ENCODE measurements at regions not wholly inside any gene's neighbourhood (a gene's known extent, or its start where the extent isn't known, plus 50 kb on each side); places are given as distances from the start of the nearest gene placed in this dataset.

- no peaks in the 10 kb centered on the region for H3K9me3 ChIP-seq (ENCODE audit: control insufficient read depth, insufficient read depth, low read depth, low read length)
- H3K36me3 ChIP-seq (ENCODE audit: control insufficient read depth, insufficient read depth, low read length): no peaks in the 10 kb centered on the region
- DNase-seq (ENCODE audit: low read depth in 2 of 2): no peak
- H3K27me3 ChIP-seq (ENCODE audit: control insufficient read depth, insufficient read depth, low read length): no peaks in the 10 kb centered on the region
- no peaks in the 10 kb centered on the region for H4K20me1 ChIP-seq (ENCODE audit: control insufficient read depth, extremely low read depth, insufficient read depth, low read length)
- TF ChIP-seq EZH2 (IDR thresholded peaks at IDR 0.05; ENCODE audit: low read length, missing control alignments): no peak
- no peak for TF ChIP-seq CTCF (conservative IDR thresholded peaks at IDR 0.05 in 1 of 2, IDR thresholded peaks at IDR 0.05 in 1 of 2; ENCODE audit: low read depth in 1 of 2, low read length in 2 of 2)
- no peak overlapping the region for H3K4me3 ChIP-seq (replicated peaks in 1 of 4; ENCODE audit: control extremely low read depth in 1 of 4, insufficient read depth in 1 of 4, low read depth in 3 of 4, low read length in 4 of 4)
- no peak overlapping the region for H3K9ac ChIP-seq (ENCODE audit: insufficient read depth, low read length)
- no peaks in the 10 kb centered on the region for H3K79me2 ChIP-seq (ENCODE audit: control insufficient read depth, insufficient read depth, low read length)
- no peak overlapping the region for H2AFZ ChIP-seq (ENCODE audit: low read length)
- H3K4me2 ChIP-seq (ENCODE audit: extremely low read depth, insufficient read depth, low read length): no peak overlapping the region
- no peaks in the 10 kb centered on the region for H3K4me1 ChIP-seq (ENCODE audit: control insufficient read depth, extremely low read depth, insufficient read depth, low read length)
- H3K27ac ChIP-seq (ENCODE audit: insufficient read depth, low read length): no peak overlapping the region
These were observed 152.7 kb downstream of the C4orf33 start for GRCh38 chr4:129248621-129249020.

- Histone ChIP-seq H3K9me3 (ENCODE audit: control insufficient read depth, insufficient read depth, low read depth, low read length) (no peaks in the 10 kb centered on the region), H2AFZ (ENCODE audit: low read length) (no peak overlapping the region), H3K27me3 (ENCODE audit: control insufficient read depth, insufficient read depth, low read length) (no peaks in the 10 kb centered on the region), H3K4me2 (ENCODE audit: extremely low read depth, insufficient read depth, low read length) (no peak overlapping the region), H3K4me3 (replicated peaks in 1 of 4; ENCODE audit: control extremely low read depth in 1 of 4, insufficient read depth in 1 of 4, low read depth in 3 of 4, low read length in 4 of 4) (no peak overlapping the region), H3K79me2 (ENCODE audit: control insufficient read depth, insufficient read depth, low read length) (no peaks in the 10 kb centered on the region), H4K20me1 (ENCODE audit: control insufficient read depth, extremely low read depth, insufficient read depth, low read length) (no peaks in the 10 kb centered on the region), H3K27ac (ENCODE audit: insufficient read depth, low read length) (no peak overlapping the region), H3K4me1 (ENCODE audit: control insufficient read depth, extremely low read depth, insufficient read depth, low read length) (no peaks in the 10 kb centered on the region), H3K9ac (ENCODE audit: insufficient read depth, low read length) (no peak overlapping the region), H3K36me3 (ENCODE audit: control insufficient read depth, insufficient read depth, low read length) (no peaks in the 10 kb centered on the region)
- DNase-seq (ENCODE audit: low read depth in 2 of 2): peak in 1 of 2 donors; percentile 20
- TF ChIP-seq CTCF (conservative IDR thresholded peaks at IDR 0.05 in 1 of 2, IDR thresholded peaks at IDR 0.05 in 1 of 2; ENCODE audit: low read depth in 1 of 2, low read length in 2 of 2) (no peak), EZH2 (IDR thresholded peaks at IDR 0.05; ENCODE audit: low read length, missing control alignments) (no peak)
These were observed 158.2 kb downstream of the C4orf33 start for GRCh38 chr4:129254126-129254525.

- no peaks in the 10 kb centered on the region for H3K79me2 ChIP-seq (ENCODE audit: control insufficient read depth, insufficient read depth, low read length)
- no peak overlapping the region for H3K4me3 ChIP-seq (replicated peaks in 1 of 4; ENCODE audit: control extremely low read depth in 1 of 4, insufficient read depth in 1 of 4, low read depth in 3 of 4, low read length in 4 of 4)
- H3K9me3 ChIP-seq (ENCODE audit: control insufficient read depth, insufficient read depth, low read depth, low read length): no peaks in the 10 kb centered on the region
- H3K4me1 ChIP-seq (ENCODE audit: control insufficient read depth, extremely low read depth, insufficient read depth, low read length): no peaks in the 10 kb centered on the region
- no peak for TF ChIP-seq CTCF (conservative IDR thresholded peaks at IDR 0.05 in 1 of 2, IDR thresholded peaks at IDR 0.05 in 1 of 2; ENCODE audit: low read depth in 1 of 2, low read length in 2 of 2)
- no peak for TF ChIP-seq EZH2 (IDR thresholded peaks at IDR 0.05; ENCODE audit: low read length, missing control alignments)
- no peaks in the 10 kb centered on the region for H3K27me3 ChIP-seq (ENCODE audit: control insufficient read depth, insufficient read depth, low read length)
- H3K27ac ChIP-seq (ENCODE audit: insufficient read depth, low read length): no peak overlapping the region
- H3K9ac ChIP-seq (ENCODE audit: insufficient read depth, low read length): no peak overlapping the region
- no peaks in the 10 kb centered on the region for H3K36me3 ChIP-seq (ENCODE audit: control insufficient read depth, insufficient read depth, low read length)
- DNase-seq (ENCODE audit: low read depth in 2 of 2): peak; percentile 26 to 60
- no peak overlapping the region for H3K4me2 ChIP-seq (ENCODE audit: extremely low read depth, insufficient read depth, low read length)
- no peak overlapping the region for H2AFZ ChIP-seq (ENCODE audit: low read length)
- no peaks in the 10 kb centered on the region for H4K20me1 ChIP-seq (ENCODE audit: control insufficient read depth, extremely low read depth, insufficient read depth, low read length)
These were observed 158.6 kb downstream of the C4orf33 start for GRCh38 chr4:129254526-129254925.

Data from fibroblast of lung (primary cell).